ENCODE measurements at regions not wholly inside any gene's neighbourhood (a gene's known extent, or its start where the extent isn't known, plus 50 kb on each side); places are given as distances from the start of the nearest gene placed in this dataset.

GRCh38 chr13:47159853-47160550, 263.1 kb upstream of the HTR2A start:
- no peak for ATAC-seq

DNA sequence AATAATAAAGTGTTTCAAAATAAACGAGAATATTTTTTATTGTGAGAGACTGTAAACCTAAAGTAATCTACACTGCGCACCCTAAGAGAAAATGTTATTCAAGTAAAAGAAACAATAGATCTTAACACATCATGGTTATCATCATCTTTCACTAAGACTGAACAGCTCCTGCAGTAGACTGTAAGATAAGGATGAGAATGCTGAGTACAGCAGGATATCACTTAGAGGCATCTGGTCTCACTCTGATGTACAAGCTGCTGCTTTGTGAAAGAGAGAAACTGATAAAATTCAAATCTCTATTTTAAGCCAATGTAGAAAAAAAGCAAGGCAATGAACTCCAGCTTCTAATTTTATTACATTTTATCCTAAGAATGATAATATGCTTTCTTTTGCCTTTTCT, 261.7 kb upstream of the HTR2A start:
- no peak for ATAC-seq

GRCh38 chr13:47148543-47148942, 251.7 kb upstream of the HTR2A start:
- no peak for ATAC-seq

- ATAC-seq: no peak
Observed at GRCh38 chr13:47147812-47148119, 250.9 kb upstream of the HTR2A start.

DNA sequence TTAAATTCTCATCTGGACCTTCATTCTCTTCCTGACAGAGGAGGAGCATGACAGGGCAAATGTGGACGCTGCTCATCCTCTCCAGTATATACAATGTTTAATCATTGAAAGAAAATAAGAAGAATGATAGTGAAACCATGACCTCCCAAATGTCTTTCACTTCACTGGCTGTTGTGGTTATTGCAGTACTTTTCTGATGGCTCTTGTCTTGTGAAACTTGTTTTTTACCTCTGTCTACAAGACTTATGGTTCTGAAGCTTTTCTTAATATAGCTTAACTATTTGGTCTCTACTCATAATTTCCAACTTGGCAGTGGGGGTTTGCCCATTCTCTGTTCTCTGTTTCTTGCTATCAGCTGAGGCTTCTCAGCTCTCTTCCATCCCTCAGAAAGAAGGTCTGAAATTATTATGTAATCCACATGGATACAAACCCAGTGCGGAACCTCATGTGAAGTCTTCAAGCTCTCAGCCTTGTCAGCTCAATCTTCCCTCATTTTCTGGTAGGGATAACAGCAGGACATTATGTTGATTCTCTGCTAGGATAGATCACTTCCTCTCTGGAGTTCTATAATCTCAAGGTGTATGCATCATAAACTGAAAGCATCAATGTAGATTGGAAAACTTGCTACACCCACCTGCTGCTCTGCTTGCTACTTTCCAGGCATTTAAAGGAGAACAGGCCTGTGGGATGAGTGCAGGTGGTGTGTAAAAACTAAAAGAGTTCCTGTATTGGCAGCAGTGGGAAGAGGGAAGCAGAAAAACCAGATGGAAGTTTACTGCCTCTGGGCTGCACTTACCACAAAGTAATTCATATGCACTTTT, 250.3 kb upstream of the HTR2A start:
- no peak for ATAC-seq

GRCh38 chr13:47146136-47146535, 249.3 kb upstream of the HTR2A start:
- no peak for ATAC-seq

DNA sequence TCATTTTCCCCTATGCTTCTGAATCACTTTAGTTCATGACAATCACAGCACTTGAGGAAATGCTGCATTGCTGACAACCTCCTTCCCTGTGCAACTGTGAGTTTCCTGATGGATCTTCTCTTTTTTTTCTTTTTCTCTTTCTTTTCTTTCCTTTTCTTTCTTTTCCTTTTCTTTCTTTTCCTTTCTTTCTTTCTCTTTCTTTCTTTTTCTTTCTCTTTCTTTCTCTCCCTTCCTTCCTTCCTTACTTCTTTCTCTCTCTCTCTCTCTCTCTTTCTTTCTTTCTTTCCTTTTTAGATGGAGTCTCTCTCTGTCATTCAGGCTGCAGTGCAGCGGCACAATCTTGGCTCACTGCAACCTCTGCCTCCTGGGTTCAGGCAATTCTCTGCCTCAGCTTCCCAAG, 247.9 kb upstream of the HTR2A start:
- ATAC-seq: no peak

GRCh38 chr13:47142105-47142504, 245.3 kb upstream of the HTR2A start:
- no peak for ATAC-seq

- ATAC-seq: no peak
Observed at GRCh38 chr13:47139519-47139918, 242.7 kb upstream of the HTR2A start.

DNA sequence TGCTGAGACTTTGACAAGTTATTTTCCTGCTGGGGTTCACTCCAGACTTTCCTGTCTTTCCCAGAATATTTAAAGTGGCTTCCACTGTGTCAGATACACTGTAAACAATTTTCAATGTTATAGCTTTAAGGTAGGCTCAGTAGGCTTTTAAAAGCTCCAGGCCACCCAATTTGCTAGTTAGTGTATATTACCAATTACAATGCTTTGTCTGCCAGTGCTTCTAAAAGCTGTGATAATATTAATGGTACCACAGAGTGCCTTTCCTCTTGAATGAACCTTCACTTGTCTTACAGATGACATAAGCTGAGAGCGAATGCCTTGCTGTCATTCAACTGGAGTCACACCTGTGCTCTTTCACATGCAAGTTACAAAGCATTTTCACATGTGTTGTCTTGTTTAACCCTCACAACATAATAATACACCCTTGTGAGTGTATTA, 239.7 kb upstream of the HTR2A start:
- ATAC-seq: no peak

GRCh38 chr13:47135800-47136503, 239.1 kb upstream of the HTR2A start:
- ATAC-seq: no peak

GRCh38 chr13:47134939-47135489, 238.2 kb upstream of the HTR2A start:
- no peak for ATAC-seq

DNA sequence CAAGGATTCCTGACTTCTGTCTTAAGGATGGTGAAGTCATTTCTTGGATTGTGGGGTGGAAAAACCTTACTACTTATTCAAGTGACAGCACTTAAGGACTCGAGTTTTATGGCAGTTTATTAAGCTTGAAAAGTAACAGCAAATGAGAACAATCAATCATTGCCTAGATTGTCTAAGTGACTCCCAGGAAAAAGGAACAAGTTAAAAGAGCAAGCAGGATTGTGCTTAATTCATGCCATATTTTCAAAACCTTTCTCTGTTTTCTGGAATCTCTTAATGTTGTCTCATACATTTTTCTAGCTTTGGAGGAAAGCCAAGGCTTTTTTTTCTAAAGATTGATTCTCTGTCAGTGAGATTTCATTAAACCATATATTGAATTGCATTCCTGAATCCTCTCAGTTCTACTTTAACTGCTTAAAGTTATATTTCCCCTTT, 236.2 kb upstream of the HTR2A start:
- no peak for ATAC-seq

- ATAC-seq: no peak
Observed at GRCh38 chr13:47129461-47129860, 232.6 kb upstream of the HTR2A start.

DNA sequence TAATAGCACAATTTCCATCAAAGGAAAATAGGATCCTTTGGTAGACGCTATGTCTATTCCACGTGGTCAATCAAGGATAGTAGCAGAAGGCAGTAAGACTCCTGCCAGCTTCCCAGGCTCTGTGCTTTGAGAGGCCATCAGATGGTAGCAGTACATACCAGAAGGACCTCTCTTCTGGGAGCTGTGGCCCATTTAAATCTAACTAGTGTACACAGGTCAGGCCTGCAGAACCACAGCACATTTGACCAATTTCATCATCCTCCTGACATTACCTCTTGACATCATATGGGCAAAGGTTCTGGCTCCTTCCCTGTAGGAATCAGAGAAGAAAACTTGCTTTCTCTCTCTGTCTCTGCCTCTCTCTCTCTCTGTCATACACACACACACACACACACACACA, 229.6 kb upstream of the HTR2A start:
- no peak for ATAC-seq

GRCh38 chr13:47121092-47121763, 224.4 kb upstream of the HTR2A start:
- no peak for ATAC-seq

GRCh38 chr13:47120282-47120681, 223.4 kb upstream of the HTR2A start:
- no peak for ATAC-seq

GRCh38 chr13:47119575-47120235, 222.9 kb upstream of the HTR2A start:
- no peak for ATAC-seq

DNA sequence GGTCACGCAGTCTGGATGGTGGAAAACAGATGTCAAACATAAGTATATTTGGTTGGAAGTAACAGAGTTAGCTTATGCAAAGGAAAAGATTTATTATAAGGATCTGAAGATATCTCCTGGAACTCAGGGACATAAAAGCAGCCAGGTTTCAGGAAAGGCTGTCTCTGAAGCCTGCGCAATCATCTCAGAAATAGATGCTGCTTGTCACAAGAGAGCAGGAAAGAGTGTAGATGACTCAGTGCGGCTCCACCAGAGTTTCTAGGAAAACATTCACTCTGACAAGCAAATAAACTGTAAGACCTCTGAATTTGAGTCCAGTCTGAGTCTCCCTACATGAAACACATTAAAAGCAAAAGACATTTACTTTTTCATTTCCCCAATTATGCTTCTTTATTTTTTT, 220.4 kb upstream of the HTR2A start:
- no peak for ATAC-seq

- no peak for ATAC-seq
Observed at GRCh38 chr13:47114030-47114429, 217.2 kb upstream of the HTR2A start.

DNA sequence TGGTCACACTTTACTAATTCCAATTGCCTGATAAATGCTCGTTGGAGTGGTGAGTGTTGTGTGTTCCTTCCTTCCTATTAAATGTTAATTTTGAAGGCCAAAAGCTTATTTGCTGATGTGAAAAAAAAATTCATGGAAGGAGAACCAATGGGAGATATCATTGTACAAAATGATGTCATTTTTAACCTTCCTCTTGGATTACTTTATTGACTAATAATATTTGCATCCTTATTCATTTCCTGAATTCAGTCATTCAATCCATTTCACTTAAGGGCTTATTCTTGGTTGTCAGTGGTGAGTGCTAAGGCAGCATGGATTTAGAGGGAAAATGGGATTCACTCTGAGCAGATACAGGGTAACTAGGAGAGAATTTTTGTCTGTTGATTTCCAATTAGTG, 216.0 kb upstream of the HTR2A start:
- no peak for ATAC-seq

- ATAC-seq: peak; percentile 36
Observed at GRCh38 chr13:47112205-47112902, 215.5 kb upstream of the HTR2A start.

All from esophagus mucosa (tissue), 1 donor.